GM21576 (cell line): ENCODE measurements at regions not wholly inside any gene's neighbourhood (a gene's known extent, or its start where the extent isn't known, plus 50 kb on each side); places are given as distances from the start of the nearest gene placed in this dataset.
"Not testable (repeated sequence)": the region's sequence is repeated elsewhere in the genome, so short reads cannot be mapped to it uniquely, and the experiment has no call there.

Experiments used
- ATAC-seq: cut with Tn5 transposase; IDR thresholded peaks from one replicate; pipeline ENCODE4 v1.9.1; 2021; ENCODE audit warnings: mild to moderate bottlenecking, moderate library complexity; ENCODE audit not compliant: unreplicated experiment

- ATAC-seq: no peak
Observed at GRCh38 chr4:63315651-63316050, 1093.6 kb downstream of the TECRL start.

- no peak for ATAC-seq
Observed at GRCh38 chr4:63308697-63309096, 1100.6 kb downstream of the TECRL start.

GRCh38 chr4:63302792-63303191 is 1106.5 kb downstream of the TECRL start:
- ATAC-seq: no peak

- no peak for ATAC-seq
Observed at GRCh38 chr4:63302078-63302477, 1107.2 kb downstream of the TECRL start.

GRCh38 chr4:63296773-63297172 is 1112.5 kb downstream of the TECRL start:
- no peak for ATAC-seq

- ATAC-seq: no peak
Observed at GRCh38 chr4:63275491-63275890, 1133.8 kb downstream of the TECRL start.

GRCh38 chr4:63269156-63269555 is 1140.1 kb downstream of the TECRL start:
- no peak for ATAC-seq

- no peak for ATAC-seq
Observed at GRCh38 chr4:63233671-63234070, 1175.6 kb downstream of the TECRL start.

GRCh38 chr4:63232058-63232457 is 1177.2 kb downstream of the TECRL start:
- ATAC-seq: no peak

GRCh38 chr4:63226229-63226628 is 1183.0 kb downstream of the TECRL start:
- no peak for ATAC-seq

GRCh38 chr4:63222466-63222865 is 1186.8 kb downstream of the TECRL start:
- no peak for ATAC-seq

GRCh38 chr4:63221477-63221876 is 1187.8 kb downstream of the TECRL start:
- ATAC-seq: no peak

GRCh38 chr4:63218856-63219255 is 1190.4 kb downstream of the TECRL start:
- ATAC-seq: no peak

GRCh38 chr4:63214076-63214475 is 1195.2 kb downstream of the TECRL start:
- no peak for ATAC-seq

GRCh38 chr4:63211776-63212479 is 1197.3 kb downstream of the TECRL start:
- no peak for ATAC-seq

GRCh38 chr4:63211375-63211774 is 1197.9 kb downstream of the TECRL start:
- no peak for ATAC-seq

GRCh38 chr4:63193029-63193428 is 1216.2 kb downstream of the TECRL start:
- ATAC-seq: not testable (repeated sequence)

GRCh38 chr4:63171341-63171740 is 1237.9 kb downstream of the TECRL start:
- ATAC-seq: no peak

- ATAC-seq: no peak
Observed at GRCh38 chr4:63170923-63171322, 1238.3 kb downstream of the TECRL start.

- ATAC-seq: no peak
Observed at GRCh38 chr4:63169836-63170235, 1239.4 kb downstream of the TECRL start.

GRCh38 chr4:63155561-63155960 is 1253.7 kb downstream of the TECRL start:
- ATAC-seq: no peak

GRCh38 chr4:63123441-63123840 is 1285.8 kb downstream of the TECRL start:
- ATAC-seq: no peak

GRCh38 chr4:63122955-63123354 is 1286.3 kb downstream of the TECRL start:
- no peak for ATAC-seq
